Activated naive CD8-positive, alpha-beta T cell treated with anti-CD3 and anti-CD28 coated beads, Interleukin-2, amount 10 ng/mL, durations not matched to agents 7 days and 5 days (primary cell): ENCODE measurements at regions not wholly inside any gene's neighbourhood (a gene's known extent, or its start where the extent isn't known, plus 50 kb on each side); places are given as distances from the start of the nearest gene placed in this dataset.

Source experiments
- ATAC-seq: fragments of 150-1000 bp; cut with Tn5 transposase; one replicate; pipeline ENCODE4 v1.10.0; 2021; ENCODE audit warnings: low read depth, moderate library complexity
- POLR2A ChIA-PET: fragments of 350-600 bp; sonication (Branson Sonifier 250); formaldehyde crosslinking; loops from one replicate; lab custom pipeline; 2021; ENCODE audit warnings: antibody characterized with exemption; lab: Charles Lee
- DNase-seq: peaks from one replicate; pipeline ENCODE4 v3.0.0; 2021
- H3K27ac Mint-ChIP-seq: one replicate; pipeline ENCODE4 v1.8.0; 2022; ENCODE audit warnings: mild to moderate bottlenecking, mixed read lengths
- H3K27me3 Mint-ChIP-seq: one replicate; pipeline ENCODE4 v1.8.0; 2022; ENCODE audit warnings: mild to moderate bottlenecking, moderate library complexity, mixed read lengths
- H3K36me3 Mint-ChIP-seq: one replicate; pipeline ENCODE4 v1.8.0; 2021; ENCODE audit warnings: mild to moderate bottlenecking, mixed read lengths
- H3K4me1 Mint-ChIP-seq: one replicate; pipeline ENCODE4 v1.8.0; 2021; ENCODE audit warnings: mixed read lengths
- H3K4me3 Mint-ChIP-seq: one replicate; pipeline ENCODE4 v1.8.0; 2022; ENCODE audit warnings: mild to moderate bottlenecking, moderate library complexity, mixed read lengths
- H3K9me3 Mint-ChIP-seq: one replicate; pipeline ENCODE4 v1.8.0; 2021; ENCODE audit warnings: mixed read lengths

- Mint-ChIP-seq H3K36me3 (no peaks in the 10 kb centered on the region), H3K4me3 (no peak overlapping the region), H3K4me1 (no peaks in the 10 kb centered on the region), H3K27ac (no peak overlapping the region), H3K27me3 (no peaks in the 10 kb centered on the region), H3K9me3 (no peaks in the 10 kb centered on the region)
- DNase-seq (no peak), ATAC-seq (no peak)
- POLR2A ChIA-PET, result no interaction called here
Observed at GRCh38 chr1:216900116-216900620, 176.9 kb upstream of the ESRRG start.

- Mint-ChIP-seq H3K4me1 (no peaks in the 10 kb centered on the region), H3K27me3 (no peaks in the 10 kb centered on the region), H3K36me3 (no peaks in the 10 kb centered on the region), H3K27ac (no peak overlapping the region), H3K4me3 (no peak overlapping the region), H3K9me3 (no peaks in the 10 kb centered on the region)
- POLR2A ChIA-PET, result no interaction called here
- DNase-seq, result no peak
- no peak for ATAC-seq
Observed at GRCh38 chr1:216898801-216899200, 175.6 kb upstream of the ESRRG start.

GRCh38 chr1:216896146-216896545 is 172.9 kb upstream of the ESRRG start:
- Mint-ChIP-seq H3K9me3 (no peaks in the 10 kb centered on the region), H3K4me1 (no peaks in the 10 kb centered on the region), H3K4me3 (no peak overlapping the region), H3K36me3 (no peaks in the 10 kb centered on the region), H3K27ac (no peak overlapping the region), H3K27me3 (no peaks in the 10 kb centered on the region)
- DNase-seq (no peak), ATAC-seq (no peak)
- POLR2A ChIA-PET, result no interaction called here

- DNase-seq (no peak), ATAC-seq (no peak)
- Mint-ChIP-seq H3K36me3 (no peaks in the 10 kb centered on the region), H3K4me3 (no peak overlapping the region), H3K27ac (no peak overlapping the region), H3K27me3 (no peaks in the 10 kb centered on the region), H3K9me3 (no peaks in the 10 kb centered on the region), H3K4me1 (no peaks in the 10 kb centered on the region)
- POLR2A ChIA-PET, result no interaction called here
Observed at GRCh38 chr1:216894494-216894893, 171.3 kb upstream of the ESRRG start.

GRCh38 chr1:216892581-216893160 is 169.4 kb upstream of the ESRRG start:
- ATAC-seq, result no peak

GRCh38 chr1:216890871-216891270 is 167.6 kb upstream of the ESRRG start:
- no peak overlapping the region for H3K27ac Mint-ChIP-seq
- no peaks in the 10 kb centered on the region for H3K4me1 Mint-ChIP-seq
- H3K9me3 Mint-ChIP-seq, result no peaks in the 10 kb centered on the region
- H3K27me3 Mint-ChIP-seq, result no peaks in the 10 kb centered on the region
- DNase-seq, result no peak
- ATAC-seq, result no peak
- no peak overlapping the region for H3K4me3 Mint-ChIP-seq
- POLR2A ChIA-PET, result no interaction called here
- no peaks in the 10 kb centered on the region for H3K36me3 Mint-ChIP-seq

More at GRCh38 chr1:216892581-216893160, 169.4 kb upstream of the ESRRG start:
- H3K9me3 Mint-ChIP-seq, result no peaks in the 10 kb centered on the region
- POLR2A ChIA-PET, result no interaction called here
- no peaks in the 10 kb centered on the region for H3K36me3 Mint-ChIP-seq
- no peak for DNase-seq
- H3K27ac Mint-ChIP-seq, result no peak overlapping the region
- H3K4me1 Mint-ChIP-seq, result no peaks in the 10 kb centered on the region
- no peaks in the 10 kb centered on the region for H3K27me3 Mint-ChIP-seq
- H3K4me3 Mint-ChIP-seq, result no peak overlapping the region

GRCh38 chr1:216888731-216889130 is 165.5 kb upstream of the ESRRG start:
- no peak overlapping the region for H3K27ac Mint-ChIP-seq
- no peaks in the 10 kb centered on the region for H3K36me3 Mint-ChIP-seq
- no peak for ATAC-seq
- H3K27me3 Mint-ChIP-seq, result no peaks in the 10 kb centered on the region
- H3K4me3 Mint-ChIP-seq, result no peak overlapping the region
- POLR2A ChIA-PET, result no interaction called here
- no peak for DNase-seq
- no peaks in the 10 kb centered on the region for H3K4me1 Mint-ChIP-seq
- peaks cover 2% of the 10 kb centered on the region for H3K9me3 Mint-ChIP-seq

GRCh38 chr1:216887032-216887431 is 163.8 kb upstream of the ESRRG start:
- POLR2A ChIA-PET, result no interaction called here
- Mint-ChIP-seq H3K4me3 (no peak overlapping the region), H3K36me3 (no peaks in the 10 kb centered on the region), H3K27ac (no peak overlapping the region), H3K27me3 (no peaks in the 10 kb centered on the region), H3K4me1 (no peaks in the 10 kb centered on the region), H3K9me3 (peaks cover 2% of the 10 kb centered on the region)
- DNase-seq (no peak), ATAC-seq (no peak)

GRCh38 chr1:216884614-216885229 is 161.5 kb upstream of the ESRRG start:
- H3K9me3 Mint-ChIP-seq, result peaks cover 2% of the 10 kb centered on the region
- no peak for ATAC-seq
- POLR2A ChIA-PET, result no interaction called here

GRCh38 chr1:216883518-216883917 is 160.3 kb upstream of the ESRRG start:
- Mint-ChIP-seq H3K4me1 (no peaks in the 10 kb centered on the region), H3K27me3 (no peaks in the 10 kb centered on the region), H3K4me3 (no peak overlapping the region), H3K9me3 (peaks cover 2% of the 10 kb centered on the region), H3K27ac (no peak overlapping the region), H3K36me3 (no peaks in the 10 kb centered on the region)
- ATAC-seq, result no peak
- POLR2A ChIA-PET, result no interaction called here
- no peak for DNase-seq

More at GRCh38 chr1:216884614-216885229, 161.5 kb upstream of the ESRRG start:
- H3K4me1 Mint-ChIP-seq, result no peaks in the 10 kb centered on the region
- H3K4me3 Mint-ChIP-seq, result no peak overlapping the region
- H3K27ac Mint-ChIP-seq, result no peak overlapping the region
- no peak for DNase-seq
- no peaks in the 10 kb centered on the region for H3K27me3 Mint-ChIP-seq
- H3K36me3 Mint-ChIP-seq, result no peaks in the 10 kb centered on the region

- ATAC-seq (no peak), DNase-seq (no peak)
- no peaks in the 10 kb centered on the region for H3K27me3 Mint-ChIP-seq
- no peaks in the 10 kb centered on the region for H3K4me1 Mint-ChIP-seq
- POLR2A ChIA-PET, result no interaction called here
- H3K36me3 Mint-ChIP-seq, result no peaks in the 10 kb centered on the region
- peaks cover 2% of the 10 kb centered on the region for H3K9me3 Mint-ChIP-seq
- no peak overlapping the region for H3K27ac Mint-ChIP-seq
- H3K4me3 Mint-ChIP-seq, result no peak overlapping the region
Observed at GRCh38 chr1:216881695-216882094, 158.5 kb upstream of the ESRRG start.

GRCh38 chr1:216866714-216867113 is 143.5 kb upstream of the ESRRG start:
- DNase-seq (no peak), ATAC-seq (no peak)
- no peak overlapping the region for H3K4me3 Mint-ChIP-seq
- H3K27ac Mint-ChIP-seq, result no peak overlapping the region
- POLR2A ChIA-PET, result no interaction called here
- no peaks in the 10 kb centered on the region for H3K27me3 Mint-ChIP-seq
- H3K9me3 Mint-ChIP-seq, result peaks cover 1% of the 10 kb centered on the region
- H3K36me3 Mint-ChIP-seq, result no peaks in the 10 kb centered on the region
- no peaks in the 10 kb centered on the region for H3K4me1 Mint-ChIP-seq

GRCh38 chr1:216855810-216856209 is 132.6 kb upstream of the ESRRG start:
- no peak for ATAC-seq

GRCh38 chr1:216854836-216855484 is 131.7 kb upstream of the ESRRG start:
- no peaks in the 10 kb centered on the region for H3K27me3 Mint-ChIP-seq
- POLR2A ChIA-PET, result no interaction called here
- DNase-seq (no peak), ATAC-seq (no peak)
- H3K36me3 Mint-ChIP-seq, result no peaks in the 10 kb centered on the region
- H3K27ac Mint-ChIP-seq, result no peak overlapping the region
- H3K4me3 Mint-ChIP-seq, result no peak overlapping the region
- no peaks in the 10 kb centered on the region for H3K4me1 Mint-ChIP-seq
- peaks cover 3% of the 10 kb centered on the region for H3K9me3 Mint-ChIP-seq

More at GRCh38 chr1:216855810-216856209, 132.6 kb upstream of the ESRRG start:
- POLR2A ChIA-PET, result no interaction called here
- no peaks in the 10 kb centered on the region for H3K4me1 Mint-ChIP-seq
- no peaks in the 10 kb centered on the region for H3K27me3 Mint-ChIP-seq
- no peak overlapping the region for H3K4me3 Mint-ChIP-seq
- peaks cover 3% of the 10 kb centered on the region for H3K9me3 Mint-ChIP-seq
- no peak overlapping the region for H3K27ac Mint-ChIP-seq
- H3K36me3 Mint-ChIP-seq, result no peaks in the 10 kb centered on the region
- no peak for DNase-seq
